GM19240 (cell line): ENCODE measurements at regions not wholly inside any gene's neighbourhood (a gene's known extent, or its start where the extent isn't known, plus 50 kb on each side); places are given as distances from the start of the nearest gene placed in this dataset.

Source experiments
- DNase-seq: peaks from one replicate; pipeline ENCODE4 v3.0.0; 2011; ENCODE audit warnings: low spot score; ENCODE audit not compliant: insufficient read length

GRCh38 chr1:48055876-48056764 is 58.9 kb upstream of the TRABD2B start:
- DNase-seq, result no peak

- DNase-seq, result no peak
These were observed 57.0 kb upstream of the TRABD2B start for GRCh38 chr1:48054232-48054631.

- DNase-seq, result no peak
These were observed 55.7 kb upstream of the TRABD2B start for GRCh38 chr1:48052923-48053291.

GRCh38 chr1:48051466-48052126 is 54.4 kb upstream of the TRABD2B start:
- DNase-seq, result no peak

GRCh38 chr1:48049823-48050535 is 52.8 kb upstream of the TRABD2B start:
- no peak for DNase-seq

DNA sequence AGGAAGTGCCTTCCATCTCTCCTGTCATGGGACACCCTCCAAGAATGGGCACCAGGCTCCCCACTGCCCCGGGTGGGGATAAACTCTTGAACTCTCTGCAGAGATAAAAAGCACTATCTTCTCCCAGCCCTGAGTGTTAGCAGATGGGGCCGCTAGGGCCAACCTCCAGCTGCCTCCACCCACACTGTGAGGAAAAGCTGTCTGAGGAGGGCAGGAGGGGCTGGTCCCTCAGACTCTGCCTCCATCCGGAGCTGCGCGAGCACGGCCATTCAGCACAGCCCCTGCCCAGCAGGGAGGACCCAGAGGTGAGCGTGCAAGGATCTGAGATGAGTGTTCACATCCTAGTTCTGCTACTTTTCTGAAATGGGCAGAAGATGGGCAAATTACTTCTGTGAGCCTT is 51.8 kb upstream of the TRABD2B start:
- DNase-seq, result no peak

GRCh38 chr1:48048064-48048463 is 50.9 kb upstream of the TRABD2B start:
- DNase-seq, result no peak

- DNase-seq, result no peak
These were observed 49.9 kb upstream of the TRABD2B start for GRCh38 chr1:48047116-48047515.
